Loucy (cell line): ENCODE measurements at regions not wholly inside any gene's neighbourhood (a gene's known extent, or its start where the extent isn't known, plus 50 kb on each side); places are given as distances from the start of the nearest gene placed in this dataset.

Experiments used
- EZH2phosphoT487 ChIP-seq: fragments of 200-600 bp; IDR thresholded peaks from 2 replicates; pipeline ENCODE4 v1.6.1; 2018; ENCODE audit warnings: antibody characterized with exemption, mild to moderate bottlenecking, moderate library complexity, borderline replicate concordance
- TF ChIP-seq, protein P1 (sequence below): fragments of 200-600 bp; sonication (generic); conservative IDR thresholded peaks from 2 replicates; pipeline ENCODE4 v1.5.1; 2014; ENCODE audit warnings: mild to moderate bottlenecking, antibody characterized with exemption, low read length

DNA sequence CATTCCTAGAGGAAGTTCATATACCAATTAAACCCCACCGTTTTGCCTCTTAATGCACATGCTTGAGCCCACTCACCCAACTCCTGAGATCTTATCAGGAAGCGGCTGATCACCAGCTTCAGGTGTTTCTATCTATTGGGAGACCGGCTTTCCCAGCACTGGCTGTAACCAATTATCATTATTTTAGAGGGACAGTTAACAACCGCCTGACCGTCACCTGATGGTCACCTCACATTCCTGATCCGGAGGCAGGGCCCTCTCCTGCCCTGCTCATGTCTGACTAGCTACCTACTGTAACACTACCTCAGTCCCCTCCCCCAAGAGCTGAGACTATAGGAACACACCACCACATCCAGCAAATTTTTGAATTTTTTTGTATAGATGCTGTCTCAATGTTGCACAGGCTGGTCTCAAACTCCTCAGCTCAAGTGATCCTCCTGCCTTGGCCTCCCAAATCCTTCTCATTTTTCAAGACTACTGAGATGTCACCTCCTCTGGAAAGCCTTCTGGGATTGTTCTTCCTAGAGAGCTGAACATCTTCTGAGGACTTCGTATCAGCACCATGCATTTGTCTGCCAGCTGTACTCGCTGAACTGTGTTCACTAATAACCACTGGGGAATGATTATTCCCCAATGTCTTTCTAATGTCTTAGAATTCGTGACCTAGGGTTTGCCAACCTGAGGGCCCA is 84.8 kb downstream of the LSM3 start:
- TF ChIP-seq, protein P1, sequence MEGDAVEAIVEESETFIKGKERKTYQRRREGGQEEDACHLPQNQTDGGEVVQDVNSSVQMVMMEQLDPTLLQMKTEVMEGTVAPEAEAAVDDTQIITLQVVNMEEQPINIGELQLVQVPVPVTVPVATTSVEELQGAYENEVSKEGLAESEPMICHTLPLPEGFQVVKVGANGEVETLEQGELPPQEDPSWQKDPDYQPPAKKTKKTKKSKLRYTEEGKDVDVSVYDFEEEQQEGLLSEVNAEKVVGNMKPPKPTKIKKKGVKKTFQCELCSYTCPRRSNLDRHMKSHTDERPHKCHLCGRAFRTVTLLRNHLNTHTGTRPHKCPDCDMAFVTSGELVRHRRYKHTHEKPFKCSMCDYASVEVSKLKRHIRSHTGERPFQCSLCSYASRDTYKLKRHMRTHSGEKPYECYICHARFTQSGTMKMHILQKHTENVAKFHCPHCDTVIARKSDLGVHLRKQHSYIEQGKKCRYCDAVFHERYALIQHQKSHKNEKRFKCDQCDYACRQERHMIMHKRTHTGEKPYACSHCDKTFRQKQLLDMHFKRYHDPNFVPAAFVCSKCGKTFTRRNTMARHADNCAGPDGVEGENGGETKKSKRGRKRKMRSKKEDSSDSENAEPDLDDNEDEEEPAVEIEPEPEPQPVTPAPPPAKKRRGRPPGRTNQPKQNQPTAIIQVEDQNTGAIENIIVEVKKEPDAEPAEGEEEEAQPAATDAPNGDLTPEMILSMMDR = no peak
- no peak for TF ChIP-seq EZH2phosphoT487
